DND-41 (cell line): ENCODE measurements at regions not wholly inside any gene's neighbourhood (a gene's known extent, or its start where the extent isn't known, plus 50 kb on each side); places are given as distances from the start of the nearest gene placed in this dataset.

Source experiments
- CTCF ChIP-seq: IDR thresholded peaks from 2 replicates; pipeline ENCODE4 v1.5.1; 2012; ENCODE audit warnings: borderline replicate concordance, low read length, moderate library complexity, mild to moderate bottlenecking; ENCODE audit not compliant: poor library complexity, severe bottlenecking; ENCODE audit errors: extremely low read depth
- EZH2 ChIP-seq: IDR thresholded peaks from 3 replicates; pipeline ENCODE4 v1.6.1; 2012; ENCODE audit warnings: borderline replicate concordance, low read depth, mild to moderate bottlenecking, moderate library complexity, low read length, inconsistent platforms; ENCODE audit not compliant: severe bottlenecking

DNA sequence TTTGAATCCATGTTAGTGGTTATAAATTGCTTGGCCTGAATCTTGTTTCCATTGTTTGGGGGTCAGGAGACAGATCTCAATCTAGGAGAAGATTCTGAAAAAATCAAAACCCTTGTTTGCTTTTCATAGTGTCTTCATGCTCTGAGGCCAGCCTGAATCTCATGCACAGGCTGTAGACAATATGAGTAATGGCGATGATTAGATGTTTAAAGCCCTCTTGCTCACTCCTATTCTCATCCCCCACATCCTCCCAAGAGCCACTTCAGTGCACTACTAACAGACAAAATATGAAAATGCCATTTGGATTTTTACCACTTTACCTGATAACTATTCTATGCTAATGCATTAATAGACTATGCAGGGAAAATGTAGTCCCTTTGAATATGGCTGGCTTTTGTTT lies 129.4 kb downstream of the NUDT12 start:
- TF ChIP-seq CTCF (no peak), EZH2 (no peak)
